Osteoblast (primary cell): ENCODE measurements at regions not wholly inside any gene's neighbourhood (a gene's known extent, or its start where the extent isn't known, plus 50 kb on each side); places are given as distances from the start of the nearest gene placed in this dataset.
"Not testable (repeated sequence)": the region's sequence is repeated elsewhere in the genome, so short reads cannot be mapped to it uniquely, and the experiment has no call there.

Experiments used
- DNase-seq: peaks from one replicate; pipeline ENCODE4 v3.0.0; 2011; ENCODE audit warnings: low spot score, mixed read lengths; ENCODE audit not compliant: insufficient read length; ENCODE audit errors: missing footprints
- H2AFZ ChIP-seq: 2 replicates; pipeline ENCODE4 v1.6.0; 2011; ENCODE audit warnings: mild to moderate bottlenecking, low read length
- H3K27ac ChIP-seq: 2 replicates; pipeline ENCODE4 v1.5.1; 2011; ENCODE audit warnings: mild to moderate bottlenecking, low read depth, low read length, moderate library complexity
- H3K27me3 ChIP-seq: 2 replicates; pipeline ENCODE4 v1.6.0; 2012; ENCODE audit warnings: mild to moderate bottlenecking, control low read depth, inconsistent platforms, low read length, moderate library complexity; ENCODE audit not compliant: insufficient read depth
- H3K36me3 ChIP-seq: 2 replicates; pipeline ENCODE4 v1.5.1; 2011; ENCODE audit warnings: mild to moderate bottlenecking, low read length, control low read depth, moderate library complexity; ENCODE audit not compliant: insufficient read depth
- H3K4me1 ChIP-seq: 2 replicates; pipeline ENCODE4 v1.5.1; 2011; ENCODE audit warnings: mild to moderate bottlenecking, low read length, control low read depth, moderate library complexity; ENCODE audit not compliant: insufficient read depth
- H3K4me2 ChIP-seq: 2 replicates; pipeline ENCODE4 v1.6.0; 2011; ENCODE audit warnings: mild to moderate bottlenecking, low read length; ENCODE audit not compliant: insufficient read depth
- H3K4me3 ChIP-seq: fragments of 200-600 bp; sonication (generic); 3 replicates; pipeline ENCODE4 v1.5.1; 2012; ENCODE audit warnings: mild to moderate bottlenecking, low read length, inconsistent platforms; ENCODE audit not compliant: insufficient read depth
- H3K79me2 ChIP-seq: 2 replicates; pipeline ENCODE4 v1.6.0; 2012; ENCODE audit warnings: mild to moderate bottlenecking, low read length, control low read depth, inconsistent platforms; ENCODE audit not compliant: insufficient read depth
- H3K9me3 ChIP-seq: 2 replicates; pipeline ENCODE4 v1.5.1; 2011; ENCODE audit warnings: low read depth, low read length, control low read depth
- H4K20me1 ChIP-seq: 2 replicates; pipeline ENCODE4 v1.6.0; 2012; ENCODE audit warnings: mild to moderate bottlenecking, low read length, control low read depth; ENCODE audit not compliant: insufficient read depth
- TF ChIP-seq, protein P1 (sequence below): IDR thresholded peaks from 2 replicates; pipeline ENCODE4 v1.5.1; 2011; ENCODE audit warnings: mild to moderate bottlenecking, low read depth, low read length, moderate library complexity; ENCODE audit errors: extremely low read depth

DNA sequence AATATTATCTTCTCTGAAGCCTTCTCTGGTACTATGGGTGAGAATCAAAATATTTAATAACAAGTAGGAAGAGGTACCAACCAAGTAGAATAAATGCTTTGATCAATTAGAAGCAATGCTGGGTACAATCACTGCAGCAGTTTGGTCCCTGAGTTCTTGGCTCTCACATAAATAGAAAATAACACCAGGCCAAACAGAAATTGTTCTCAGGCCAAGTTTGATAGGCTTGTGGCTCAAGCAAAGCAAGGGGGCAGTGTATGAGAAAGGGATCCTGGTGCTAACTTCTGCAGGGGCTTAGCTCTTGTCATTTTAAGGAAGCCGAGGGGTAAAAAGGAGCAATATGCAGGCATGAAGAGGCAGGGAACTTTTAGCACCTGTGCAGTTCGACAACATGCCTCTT is 146.8 kb upstream of the TMEM229A start:
- no peak overlapping the region for H3K4me2 ChIP-seq
- no peak for DNase-seq
- TF ChIP-seq, protein P1, sequence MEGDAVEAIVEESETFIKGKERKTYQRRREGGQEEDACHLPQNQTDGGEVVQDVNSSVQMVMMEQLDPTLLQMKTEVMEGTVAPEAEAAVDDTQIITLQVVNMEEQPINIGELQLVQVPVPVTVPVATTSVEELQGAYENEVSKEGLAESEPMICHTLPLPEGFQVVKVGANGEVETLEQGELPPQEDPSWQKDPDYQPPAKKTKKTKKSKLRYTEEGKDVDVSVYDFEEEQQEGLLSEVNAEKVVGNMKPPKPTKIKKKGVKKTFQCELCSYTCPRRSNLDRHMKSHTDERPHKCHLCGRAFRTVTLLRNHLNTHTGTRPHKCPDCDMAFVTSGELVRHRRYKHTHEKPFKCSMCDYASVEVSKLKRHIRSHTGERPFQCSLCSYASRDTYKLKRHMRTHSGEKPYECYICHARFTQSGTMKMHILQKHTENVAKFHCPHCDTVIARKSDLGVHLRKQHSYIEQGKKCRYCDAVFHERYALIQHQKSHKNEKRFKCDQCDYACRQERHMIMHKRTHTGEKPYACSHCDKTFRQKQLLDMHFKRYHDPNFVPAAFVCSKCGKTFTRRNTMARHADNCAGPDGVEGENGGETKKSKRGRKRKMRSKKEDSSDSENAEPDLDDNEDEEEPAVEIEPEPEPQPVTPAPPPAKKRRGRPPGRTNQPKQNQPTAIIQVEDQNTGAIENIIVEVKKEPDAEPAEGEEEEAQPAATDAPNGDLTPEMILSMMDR: no peak
- no peaks in the 10 kb centered on the region for H3K4me1 ChIP-seq
- H3K79me2 ChIP-seq: no peaks in the 10 kb centered on the region
- H3K36me3 ChIP-seq: no peaks in the 10 kb centered on the region
- H3K4me3 ChIP-seq: no peak overlapping the region
- H4K20me1 ChIP-seq: no peaks in the 10 kb centered on the region
- no peaks in the 10 kb centered on the region for H3K9me3 ChIP-seq
- no peak overlapping the region for H2AFZ ChIP-seq
- no peaks in the 10 kb centered on the region for H3K27me3 ChIP-seq
- H3K27ac ChIP-seq: no peak overlapping the region

DNA sequence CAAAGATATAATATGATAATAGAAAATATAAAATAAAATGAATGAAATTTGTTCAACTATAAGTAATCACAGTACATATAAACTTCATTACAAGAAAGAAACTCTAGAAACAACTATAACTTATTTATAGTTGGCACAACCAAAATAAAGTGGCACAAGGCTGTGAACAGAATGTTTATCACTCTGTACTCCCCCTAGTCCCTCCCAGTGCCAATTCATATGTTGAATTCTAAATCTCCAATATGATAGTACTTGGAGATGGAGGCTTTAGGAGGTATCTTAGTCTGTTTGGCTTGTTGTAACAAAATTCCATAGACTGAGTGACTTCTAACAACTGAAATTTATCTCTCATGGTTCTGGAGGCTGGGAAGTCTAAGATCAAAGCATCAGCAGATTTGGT is 145.0 kb upstream of the TMEM229A start:
- H3K4me1 ChIP-seq: no peaks in the 10 kb centered on the region
- DNase-seq: no peak
- no peaks in the 10 kb centered on the region for H4K20me1 ChIP-seq
- H3K36me3 ChIP-seq: no peaks in the 10 kb centered on the region
- TF ChIP-seq, protein P1: no peak
- H3K9me3 ChIP-seq: no peaks in the 10 kb centered on the region
- H2AFZ ChIP-seq: no peak overlapping the region
- no peak overlapping the region for H3K4me3 ChIP-seq
- no peak overlapping the region for H3K27ac ChIP-seq
- H3K4me2 ChIP-seq: no peak overlapping the region
- no peaks in the 10 kb centered on the region for H3K27me3 ChIP-seq
- no peaks in the 10 kb centered on the region for H3K79me2 ChIP-seq

DNA sequence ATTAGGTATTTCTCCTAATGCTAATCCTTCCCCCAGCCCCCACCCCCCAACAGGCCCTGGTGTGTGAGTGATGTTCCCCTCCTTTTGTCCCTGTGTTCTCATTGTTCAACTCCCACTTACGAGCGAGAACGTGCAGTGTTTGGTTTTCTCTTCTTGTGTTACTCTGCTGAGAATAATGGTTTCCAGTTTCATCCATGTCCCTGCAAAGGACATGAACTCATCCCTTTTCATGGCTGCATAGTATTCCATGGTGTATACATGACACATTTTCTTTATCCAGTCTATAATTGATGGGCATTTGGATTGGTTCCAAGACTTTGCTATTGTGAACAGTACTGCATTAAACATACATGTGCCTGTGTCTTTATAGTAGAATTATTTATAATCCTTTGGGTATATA is 138.9 kb upstream of the TMEM229A start:
- not testable (repeated sequence) for H3K9me3 ChIP-seq, H3K4me1 ChIP-seq, H3K36me3 ChIP-seq, DNase-seq, H4K20me1 ChIP-seq, H3K27me3 ChIP-seq, H3K79me2 ChIP-seq, H2AFZ ChIP-seq, H3K4me3 ChIP-seq, H3K4me2 ChIP-seq, H3K27ac ChIP-seq

DNA sequence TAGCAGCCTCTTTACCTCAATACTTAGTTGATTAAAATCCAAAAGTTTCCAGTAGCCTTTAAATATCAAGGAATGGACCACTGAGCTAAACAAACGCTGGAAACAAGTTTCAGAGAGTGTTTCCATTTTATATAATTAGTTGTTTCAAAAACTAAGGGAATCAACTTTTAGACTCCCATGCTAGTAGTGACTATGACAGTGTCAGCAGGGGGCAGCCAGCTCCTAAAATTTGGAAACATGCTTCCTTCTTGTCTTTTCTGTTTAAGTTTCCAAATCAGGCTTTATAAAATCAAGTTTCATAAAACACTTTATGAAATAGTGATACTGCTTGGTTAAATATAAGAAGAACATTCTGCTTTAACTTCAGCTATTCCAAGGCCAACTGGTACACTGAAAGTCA is 138.2 kb upstream of the TMEM229A start:
- no peak for DNase-seq
- Histone ChIP-seq H3K36me3 (no peaks in the 10 kb centered on the region), H3K4me2 (no peak overlapping the region), H3K4me1 (no peaks in the 10 kb centered on the region), H3K27ac (no peak overlapping the region), H3K79me2 (no peaks in the 10 kb centered on the region), H2AFZ (no peak overlapping the region), H3K9me3 (no peaks in the 10 kb centered on the region), H3K4me3 (no peak overlapping the region), H3K27me3 (no peaks in the 10 kb centered on the region), H4K20me1 (no peaks in the 10 kb centered on the region)
- TF ChIP-seq, protein P1: no peak

DNA sequence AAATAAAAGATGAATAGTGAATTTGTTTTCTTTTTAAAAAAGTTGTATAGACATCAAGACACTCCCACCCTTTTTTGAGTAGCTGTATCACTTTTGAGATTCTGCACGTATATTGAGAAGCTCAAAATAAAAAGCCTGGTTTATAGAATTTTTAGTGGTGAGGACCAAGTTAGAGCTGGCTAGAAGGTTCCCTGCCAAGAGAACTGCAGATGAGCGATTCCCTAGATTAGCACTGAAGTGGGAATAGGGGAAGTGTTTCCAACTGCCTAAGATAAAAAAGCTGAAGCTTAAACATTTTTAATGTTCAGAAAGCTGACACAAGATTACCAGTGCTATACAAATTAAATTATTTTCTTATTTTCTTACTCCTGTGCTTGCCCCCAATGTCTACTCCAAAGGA is 135.7 kb upstream of the TMEM229A start:
- Histone ChIP-seq H3K4me3 (no peak overlapping the region), H2AFZ (no peak overlapping the region), H3K27me3 (no peaks in the 10 kb centered on the region), H3K4me2 (no peak overlapping the region), H4K20me1 (no peaks in the 10 kb centered on the region), H3K9me3 (no peaks in the 10 kb centered on the region), H3K36me3 (no peaks in the 10 kb centered on the region), H3K27ac (no peak overlapping the region), H3K4me1 (no peaks in the 10 kb centered on the region), H3K79me2 (no peaks in the 10 kb centered on the region)
- no peak for DNase-seq
- TF ChIP-seq, protein P1: no peak
